ENCODE measurements at regions not wholly inside any gene's neighbourhood (a gene's known extent, or its start where the extent isn't known, plus 50 kb on each side); places are given as distances from the start of the nearest gene placed in this dataset.

GRCh38 chr15:93662162-93662885 lies 569.0 kb upstream of the MCTP2 start:
- Histone ChIP-seq H3K9me3 (ENCODE audit: insufficient read depth, low read length, severe bottlenecking) (no peaks in the 10 kb centered on the region), H3K9ac (ENCODE audit: low read depth, low read length) (no peak overlapping the region), H3K4me2 (ENCODE audit: insufficient read depth, low read length) (no peak overlapping the region), H4K20me1 (ENCODE audit: insufficient read depth, low read length) (no peaks in the 10 kb centered on the region), H2AFZ (ENCODE audit: low read depth, low read length) (no peak overlapping the region), H3K79me2 (ENCODE audit: insufficient read depth, low read length) (no peaks in the 10 kb centered on the region), H3K27me3 (ENCODE audit: insufficient read depth, low read length, poor library complexity) (no peaks in the 10 kb centered on the region), H3K4me1 (ENCODE audit: insufficient read depth, low read length) (no peaks in the 10 kb centered on the region), H3K4me3 (ENCODE audit: low read depth in 1 of 2, low read length in 2 of 2) (no peak overlapping the region), H3K27ac (ENCODE audit: low read length) (no peak overlapping the region), H3K36me3 (ENCODE audit: insufficient read depth, low read length) (no peaks in the 10 kb centered on the region)
- ATAC-seq (ENCODE audit: insufficient read depth, low read depth) (no peak), DNase-seq (no peak)
- TF ChIP-seq EZH2 (IDR thresholded peaks at IDR 0.05; ENCODE audit: borderline replicate concordance, low read depth, low read length, severe bottlenecking) (no peak), CTCF (IDR thresholded peaks at IDR 0.05; ENCODE audit: borderline replicate concordance, extremely low read depth, low read length, poor library complexity, severe bottlenecking) (no peak)

GRCh38 chr15:93658026-93658816 lies 569.2 kb upstream of the RGMA start:
- H3K27ac ChIP-seq (ENCODE audit: low read length): no peak overlapping the region
- no peaks in the 10 kb centered on the region for H4K20me1 ChIP-seq (ENCODE audit: insufficient read depth, low read length)
- no peak overlapping the region for H3K4me2 ChIP-seq (ENCODE audit: insufficient read depth, low read length)
- H3K4me1 ChIP-seq (ENCODE audit: insufficient read depth, low read length): no peaks in the 10 kb centered on the region
- H3K4me3 ChIP-seq (ENCODE audit: low read depth in 1 of 2, low read length in 2 of 2): no peak overlapping the region
- ATAC-seq (ENCODE audit: insufficient read depth, low read depth) (no peak), DNase-seq (no peak)
- H3K79me2 ChIP-seq (ENCODE audit: insufficient read depth, low read length): no peaks in the 10 kb centered on the region
- H3K36me3 ChIP-seq (ENCODE audit: insufficient read depth, low read length): no peaks in the 10 kb centered on the region
- H3K9me3 ChIP-seq (ENCODE audit: insufficient read depth, low read length, severe bottlenecking): no peaks in the 10 kb centered on the region
- TF ChIP-seq CTCF (IDR thresholded peaks at IDR 0.05; ENCODE audit: borderline replicate concordance, extremely low read depth, low read length, poor library complexity, severe bottlenecking): no peak
- no peak for TF ChIP-seq EZH2 (IDR thresholded peaks at IDR 0.05; ENCODE audit: borderline replicate concordance, low read depth, low read length, severe bottlenecking)
- H2AFZ ChIP-seq (ENCODE audit: low read depth, low read length): no peak overlapping the region
- no peaks in the 10 kb centered on the region for H3K27me3 ChIP-seq (ENCODE audit: insufficient read depth, low read length, poor library complexity)
- no peak overlapping the region for H3K9ac ChIP-seq (ENCODE audit: low read depth, low read length)

GRCh38 chr15:93656041-93656440 lies 567.0 kb upstream of the RGMA start:
- H3K4me1 ChIP-seq (ENCODE audit: insufficient read depth, low read length): no peaks in the 10 kb centered on the region
- H3K9ac ChIP-seq (ENCODE audit: low read depth, low read length): no peak overlapping the region
- no peaks in the 10 kb centered on the region for H3K36me3 ChIP-seq (ENCODE audit: insufficient read depth, low read length)
- H3K4me3 ChIP-seq (ENCODE audit: low read depth in 1 of 2, low read length in 2 of 2): no peak overlapping the region
- no peaks in the 10 kb centered on the region for H3K9me3 ChIP-seq (ENCODE audit: insufficient read depth, low read length, severe bottlenecking)
- H2AFZ ChIP-seq (ENCODE audit: low read depth, low read length): peak overlapping the region; percentile 15; the same call in 1 of the 2 replicates
- H3K27me3 ChIP-seq (ENCODE audit: insufficient read depth, low read length, poor library complexity): no peaks in the 10 kb centered on the region
- ATAC-seq (ENCODE audit: insufficient read depth, low read depth) (no peak), DNase-seq (no peak)
- H3K27ac ChIP-seq (ENCODE audit: low read length): no peak overlapping the region
- H3K79me2 ChIP-seq (ENCODE audit: insufficient read depth, low read length): no peaks in the 10 kb centered on the region
- no peak for TF ChIP-seq EZH2 (IDR thresholded peaks at IDR 0.05; ENCODE audit: borderline replicate concordance, low read depth, low read length, severe bottlenecking)
- no peak for TF ChIP-seq CTCF (IDR thresholded peaks at IDR 0.05; ENCODE audit: borderline replicate concordance, extremely low read depth, low read length, poor library complexity, severe bottlenecking)
- no peaks in the 10 kb centered on the region for H4K20me1 ChIP-seq (ENCODE audit: insufficient read depth, low read length)
- H3K4me2 ChIP-seq (ENCODE audit: insufficient read depth, low read length): no peak overlapping the region
